ENCODE measurements at regions not wholly inside any gene's neighbourhood (a gene's known extent, or its start where the extent isn't known, plus 50 kb on each side); places are given as distances from the start of the nearest gene placed in this dataset.
A peak's percentile ranks its signal among the peaks of the same experiment; 100 is the strongest.

- no peak for DNase-seq (ENCODE audit: extremely low spot score, unreplicated experiment)
- Mint-ChIP-seq H3K27ac (no peak overlapping the region), H3K9me3 (no peaks in the 10 kb centered on the region), H3K27me3 (peaks cover 7% of the 10 kb centered on the region), H3K4me1 (ENCODE audit: unreplicated experiment) (peaks cover 4% of the 10 kb centered on the region), H3K36me3 (no peaks in the 10 kb centered on the region), H3K4me3 (no peak overlapping the region)
- no peak for TF ChIP-seq CTCF (conservative IDR thresholded peaks at IDR 0.05)
Measured at GRCh38 chr16:76650582-76650981, 373.4 kb downstream of the CNTNAP4 start.

- peaks cover 7% of the 10 kb centered on the region for H3K27me3 Mint-ChIP-seq
Measured at GRCh38 chr16:76653390-76654026, 376.3 kb downstream of the CNTNAP4 start.

GRCh38 chr16:76654088-76654820 lies 377.1 kb downstream of the CNTNAP4 start:
- Mint-ChIP-seq H3K27ac (no peak overlapping the region), H3K4me3 (no peak overlapping the region), H3K36me3 (no peaks in the 10 kb centered on the region), H3K9me3 (no peaks in the 10 kb centered on the region), H3K4me1 (ENCODE audit: unreplicated experiment) (peaks cover 11% of the 10 kb centered on the region), H3K27me3 (peaks cover 7% of the 10 kb centered on the region)
- TF ChIP-seq CTCF (conservative IDR thresholded peaks at IDR 0.05), result no peak
- DNase-seq (ENCODE audit: extremely low spot score, unreplicated experiment), result no peak

More at GRCh38 chr16:76653390-76654026, 376.3 kb downstream of the CNTNAP4 start:
- no peak overlapping the region for H3K27ac Mint-ChIP-seq
- no peaks in the 10 kb centered on the region for H3K36me3 Mint-ChIP-seq
- H3K9me3 Mint-ChIP-seq, result no peaks in the 10 kb centered on the region
- DNase-seq (ENCODE audit: extremely low spot score, unreplicated experiment), result no peak
- H3K4me1 Mint-ChIP-seq (ENCODE audit: unreplicated experiment), result peaks cover 11% of the 10 kb centered on the region
- TF ChIP-seq CTCF (conservative IDR thresholded peaks at IDR 0.05), result peak; percentile 82
- no peak overlapping the region for H3K4me3 Mint-ChIP-seq

- Mint-ChIP-seq H3K9me3 (no peaks in the 10 kb centered on the region), H3K36me3 (no peaks in the 10 kb centered on the region), H3K4me1 (ENCODE audit: unreplicated experiment) (peaks cover 11% of the 10 kb centered on the region), H3K27me3 (peaks cover 7% of the 10 kb centered on the region), H3K27ac (no peak overlapping the region), H3K4me3 (no peak overlapping the region)
- TF ChIP-seq CTCF (conservative IDR thresholded peaks at IDR 0.05), result no peak
- DNase-seq (ENCODE audit: extremely low spot score, unreplicated experiment), result no peak
Measured at GRCh38 chr16:76656994-76657393, 379.8 kb downstream of the CNTNAP4 start.

- Mint-ChIP-seq H3K9me3 (no peaks in the 10 kb centered on the region), H3K27me3 (peaks cover 4% of the 10 kb centered on the region), H3K4me3 (no peak overlapping the region), H3K36me3 (no peaks in the 10 kb centered on the region), H3K27ac (no peak overlapping the region), H3K4me1 (ENCODE audit: unreplicated experiment) (peaks cover 7% of the 10 kb centered on the region)
- DNase-seq (ENCODE audit: extremely low spot score, unreplicated experiment), result no peak
- no peak for TF ChIP-seq CTCF (conservative IDR thresholded peaks at IDR 0.05)
Measured at GRCh38 chr16:76661691-76662235, 384.6 kb downstream of the CNTNAP4 start.

Measured in type B pancreatic cell (in vitro differentiated cells).